Peyer's patch (tissue), 4 donors: ENCODE measurements at regions not wholly inside any gene's neighbourhood (a gene's known extent, or its start where the extent isn't known, plus 50 kb on each side); places are given as distances from the start of the nearest gene placed in this dataset.

Source experiments
- CTCF ChIP-seq, 6 experiments: fragments of 450-650 bp in 4 of 6; fragments of 200-600 bp in 2 of 6; sonication (generic) in 1 of 6; IDR thresholded peaks; one replicate each; pipeline ENCODE4 v1.5.1; 2017 to 2019; ENCODE audit warnings: antibody characterized with exemption in 6 of 6, mild to moderate bottlenecking in 3 of 6, moderate library complexity in 1 of 6
- POLR2A ChIP-seq, 2 donors: fragments of 450-650 bp; IDR thresholded peaks; one replicate each; pipeline ENCODE4 v1.5.1; 2017; ENCODE audit warnings: antibody characterized with exemption in 2 of 2, mild to moderate bottlenecking in 2 of 2, moderate library complexity in 2 of 2

- no peak for TF ChIP-seq CTCF (IDR thresholded peaks at IDR 0.05)
- no peak for TF ChIP-seq POLR2A (IDR thresholded peaks at IDR 0.05)
Observed at GRCh38 chr12:130097342-130097741, 64.9 kb upstream of the FZD10 start.
